Ureter (tissue), 1 donor: ENCODE measurements at regions not wholly inside any gene's neighbourhood (a gene's known extent, or its start where the extent isn't known, plus 50 kb on each side); places are given as distances from the start of the nearest gene placed in this dataset.

ENCODE experiments used
- DNase-seq: peaks from one replicate; pipeline ENCODE4 v3.0.0-alpha.2; 2020; ENCODE audit warnings: low spot score
- donor health status: DM: yes; HTN: yes; CAD: no.

GRCh38 chr9:87446527-87446926 lies 51.1 kb upstream of the DAPK1 start:
- no peak for DNase-seq

- DNase-seq: no peak
These were observed 49.9 kb upstream of the DAPK1 start for GRCh38 chr9:87447547-87448432.
